Right atrium auricular region (tissue), 2 donors: ENCODE measurements at regions not wholly inside any gene's neighbourhood (a gene's known extent, or its start where the extent isn't known, plus 50 kb on each side); places are given as distances from the start of the nearest gene placed in this dataset.

Source experiments
- DNase-seq: peaks from one replicate; pipeline ENCODE4 v3.0.0-alpha.2; 2019; ENCODE audit warnings: low spot score
- H3K27ac ChIP-seq, 2 donors: fragments of 200-600 bp; sonication (generic); 1 replicate in 1 of 2; 2 replicates in 1 of 2; pipeline ENCODE4 v1.5.1; 2016 to 2019
- H3K27me3 ChIP-seq, 2 donors: fragments of 200-600 bp; sonication (generic); one replicate each; pipeline versions ENCODE4 v1.5.1 to v1.6.0; 2017 to 2019
- H3K36me3 ChIP-seq: fragments of 200-600 bp; sonication (generic); one replicate; pipeline ENCODE4 v1.5.1; 2016
- H3K4me1 ChIP-seq, 2 donors: fragments of 200-600 bp; sonication (generic); one replicate each; pipeline versions ENCODE4 v1.5.1 to v1.6.0; 2017 to 2019
- H3K4me3 ChIP-seq, 2 donors: fragments of 200-600 bp; sonication (generic); 1 replicate in 1 of 2; 2 replicates in 1 of 2; pipeline ENCODE4 v1.5.1; 2017 to 2019; ENCODE audit warnings: mild to moderate bottlenecking in 1 of 2, moderate library complexity in 1 of 2
- H3K9me3 ChIP-seq, 2 donors: fragments of 200-600 bp; sonication (generic); one replicate each; pipeline ENCODE4 v1.5.1; 2019
- CTCF ChIP-seq, 2 donors: fragments of 200-600 bp; sonication (generic); IDR thresholded peaks; one replicate each; pipeline ENCODE4 v1.5.1; 2019; ENCODE audit warnings: antibody characterized with exemption in 2 of 2

- Histone ChIP-seq H3K27ac (no peak overlapping the region), H3K36me3 (no peaks in the 10 kb centered on the region), H3K4me1 (no peaks in the 10 kb centered on the region), H3K9me3 (no peaks in the 10 kb centered on the region), H3K4me3 (no peak overlapping the region), H3K27me3 (no peaks in the 10 kb centered on the region)
- no peak for DNase-seq
- no peak for TF ChIP-seq CTCF (IDR thresholded peaks at IDR 0.05)
Observed at GRCh38 chr13:72384879-72385278, 342.6 kb downstream of the MZT1 start.

- Histone ChIP-seq H3K36me3 (no peaks in the 10 kb centered on the region), H3K4me3 (no peak overlapping the region), H3K27ac (no peak overlapping the region), H3K4me1 (no peaks in the 10 kb centered on the region), H3K9me3 (no peaks in the 10 kb centered on the region), H3K27me3 (no peaks in the 10 kb centered on the region)
- no peak for DNase-seq
- TF ChIP-seq CTCF (IDR thresholded peaks at IDR 0.05): no peak
Observed at GRCh38 chr13:72384186-72384823, 343.1 kb downstream of the MZT1 start.

GRCh38 chr13:72383646-72384045 is 343.8 kb downstream of the MZT1 start:
- Histone ChIP-seq H3K4me1 (no peaks in the 10 kb centered on the region), H3K27me3 (no peaks in the 10 kb centered on the region), H3K27ac (no peak overlapping the region), H3K9me3 (no peaks in the 10 kb centered on the region), H3K4me3 (no peak overlapping the region), H3K36me3 (no peaks in the 10 kb centered on the region)
- no peak for TF ChIP-seq CTCF (IDR thresholded peaks at IDR 0.05)
- DNase-seq: no peak

GRCh38 chr13:72379581-72379980 is 347.8 kb downstream of the MZT1 start:
- Histone ChIP-seq H3K4me3 (no peak overlapping the region), H3K9me3 (no peaks in the 10 kb centered on the region)
- DNase-seq: no peak

GRCh38 chr13:72368031-72368430 is 359.4 kb downstream of the MZT1 start:
- no peaks in the 10 kb centered on the region for H3K4me1 ChIP-seq
- no peaks in the 10 kb centered on the region for H3K36me3 ChIP-seq
- no peak for DNase-seq
- H3K9me3 ChIP-seq: peaks cover 3 to 5% of the 10 kb centered on the region in 2 donors
- no peak for TF ChIP-seq CTCF (IDR thresholded peaks at IDR 0.05)
- H3K27me3 ChIP-seq: no peaks in the 10 kb centered on the region
- H3K27ac ChIP-seq: no peak overlapping the region
- no peak overlapping the region for H3K4me3 ChIP-seq

More at GRCh38 chr13:72379581-72379980, 347.8 kb downstream of the MZT1 start:
- TF ChIP-seq CTCF (IDR thresholded peaks at IDR 0.05): no peak
- H3K4me1 ChIP-seq: no peaks in the 10 kb centered on the region
- H3K27me3 ChIP-seq: no peaks in the 10 kb centered on the region
- no peak overlapping the region for H3K27ac ChIP-seq
- no peaks in the 10 kb centered on the region for H3K36me3 ChIP-seq

- Histone ChIP-seq H3K27ac (no peak overlapping the region), H3K4me3 (no peak overlapping the region), H3K4me1 (no peaks in the 10 kb centered on the region), H3K36me3 (no peaks in the 10 kb centered on the region), H3K9me3 (no peaks in the 10 kb centered on the region), H3K27me3 (no peaks in the 10 kb centered on the region)
- no peak for TF ChIP-seq CTCF (IDR thresholded peaks at IDR 0.05)
- no peak for DNase-seq
Observed at GRCh38 chr13:72346716-72347115, 380.7 kb downstream of the MZT1 start.
